Breast epithelium (tissue), 4 donors: ENCODE measurements at regions not wholly inside any gene's neighbourhood (a gene's known extent, or its start where the extent isn't known, plus 50 kb on each side); places are given as distances from the start of the nearest gene placed in this dataset.
"Not testable (repeated sequence)": the region's sequence is repeated elsewhere in the genome, so short reads cannot be mapped to it uniquely, and the experiment has no call there.

Source experiments
- DNase-seq, 2 donors: peaks; one replicate each; pipeline ENCODE4 v3.0.0-alpha.2; 2019; ENCODE audit warnings: low spot score in 2 of 2
- H3K27ac ChIP-seq, 2 donors: fragments of 200-600 bp; sonication (generic) in 1 of 2; one replicate each; pipeline ENCODE4 v1.5.1; 2016 to 2019; ENCODE audit warnings: mild to moderate bottlenecking in 1 of 2
- H3K27me3 ChIP-seq, 2 donors: fragments of 200-600 bp; sonication (generic) in 1 of 2; one replicate each; pipeline versions ENCODE4 v1.5.1 to v1.6.0; 2017 to 2019; ENCODE audit warnings: control low read depth in 1 of 2, mild to moderate bottlenecking in 1 of 2
- H3K36me3 ChIP-seq: fragments of 200-600 bp; one replicate; pipeline ENCODE4 v1.5.1; 2019
- H3K4me1 ChIP-seq, 2 donors: fragments of 200-600 bp; sonication (generic); one replicate each; pipeline ENCODE4 v1.5.1; 2016 to 2019; ENCODE audit warnings: control low read depth in 1 of 2
- H3K4me3 ChIP-seq, 3 donors: fragments of 200-600 bp; sonication (generic); 1 replicate in 2 of 3; 2 replicates in 1 of 3; pipeline ENCODE4 v1.5.1; 2016 to 2019; ENCODE audit warnings: mild to moderate bottlenecking in 3 of 3, moderate library complexity in 2 of 3
- H3K9me3 ChIP-seq, 2 donors: fragments of 200-600 bp; sonication (generic) in 1 of 2; one replicate each; pipeline ENCODE4 v1.5.1; 2016 to 2019; ENCODE audit warnings: control low read depth in 1 of 2
- POLR2A ChIP-seq: fragments of 450-650 bp; IDR thresholded peaks from one replicate; pipeline ENCODE4 v1.6.1; 2016; ENCODE audit warnings: antibody characterized with exemption, mild to moderate bottlenecking, moderate library complexity
- POLR2AphosphoS5 ChIP-seq, 3 donors: sonication (generic); formaldehyde crosslinking; IDR thresholded peaks; one replicate each; pipeline ENCODE4 v1.6.1; 2017; ENCODE audit warnings: antibody characterized with exemption in 3 of 3
- intact Hi-C: fragments of 100-400 bp; cut with DNase I; formaldehyde crosslinking; loops from one replicate; pipeline ENCODE4 v1.15.1; 2023; ENCODE audit warnings: low total_unique reads
- TF ChIP-seq, protein P1 (sequence below), 3 donors: fragments of 450-650 bp; IDR thresholded peaks; one replicate each; pipeline ENCODE4 v1.5.1; 2016 to 2017; ENCODE audit warnings: antibody characterized with exemption in 3 of 3, mild to moderate bottlenecking in 3 of 3, moderate library complexity in 3 of 3

DNA sequence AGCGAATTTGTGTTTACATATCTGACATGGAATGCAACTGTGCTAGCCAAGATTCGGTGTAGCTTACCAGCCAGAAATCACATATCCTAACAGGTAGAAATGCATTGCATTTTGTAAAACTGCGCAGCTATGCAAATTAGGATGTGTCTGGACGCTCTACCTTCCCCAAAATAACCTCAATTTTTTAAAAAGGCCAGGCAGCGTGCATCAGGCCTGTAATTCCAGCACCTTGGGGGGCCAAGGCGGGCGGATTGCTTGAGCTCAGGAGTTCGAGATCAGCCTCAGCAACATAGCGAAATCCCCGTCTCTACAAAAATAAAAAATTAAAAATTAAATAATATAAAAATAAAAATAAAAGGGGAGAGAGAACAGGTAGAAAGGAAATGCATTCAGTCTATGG, 305.0 kb downstream of the TYW1 start:
- intact Hi-C loops: no loop called here
- H3K36me3 ChIP-seq: no peaks in the 10 kb centered on the region
- H3K27me3 ChIP-seq: no peaks in the 10 kb centered on the region
- H3K27ac ChIP-seq: peak overlapping the region; percentile 88 to 96
- H3K4me1 ChIP-seq: no peaks in the 10 kb centered on the region
- H3K9me3 ChIP-seq: no peaks in the 10 kb centered on the region
- H3K4me3 ChIP-seq: peak overlapping the region; percentile 64 to 98 (median 68)
- DNase-seq: no peak
- TF ChIP-seq, protein P1, sequence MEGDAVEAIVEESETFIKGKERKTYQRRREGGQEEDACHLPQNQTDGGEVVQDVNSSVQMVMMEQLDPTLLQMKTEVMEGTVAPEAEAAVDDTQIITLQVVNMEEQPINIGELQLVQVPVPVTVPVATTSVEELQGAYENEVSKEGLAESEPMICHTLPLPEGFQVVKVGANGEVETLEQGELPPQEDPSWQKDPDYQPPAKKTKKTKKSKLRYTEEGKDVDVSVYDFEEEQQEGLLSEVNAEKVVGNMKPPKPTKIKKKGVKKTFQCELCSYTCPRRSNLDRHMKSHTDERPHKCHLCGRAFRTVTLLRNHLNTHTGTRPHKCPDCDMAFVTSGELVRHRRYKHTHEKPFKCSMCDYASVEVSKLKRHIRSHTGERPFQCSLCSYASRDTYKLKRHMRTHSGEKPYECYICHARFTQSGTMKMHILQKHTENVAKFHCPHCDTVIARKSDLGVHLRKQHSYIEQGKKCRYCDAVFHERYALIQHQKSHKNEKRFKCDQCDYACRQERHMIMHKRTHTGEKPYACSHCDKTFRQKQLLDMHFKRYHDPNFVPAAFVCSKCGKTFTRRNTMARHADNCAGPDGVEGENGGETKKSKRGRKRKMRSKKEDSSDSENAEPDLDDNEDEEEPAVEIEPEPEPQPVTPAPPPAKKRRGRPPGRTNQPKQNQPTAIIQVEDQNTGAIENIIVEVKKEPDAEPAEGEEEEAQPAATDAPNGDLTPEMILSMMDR (IDR thresholded peaks at IDR 0.05): no peak
- no peak for TF ChIP-seq POLR2AphosphoS5 (IDR thresholded peaks at IDR 0.05)

DNA sequence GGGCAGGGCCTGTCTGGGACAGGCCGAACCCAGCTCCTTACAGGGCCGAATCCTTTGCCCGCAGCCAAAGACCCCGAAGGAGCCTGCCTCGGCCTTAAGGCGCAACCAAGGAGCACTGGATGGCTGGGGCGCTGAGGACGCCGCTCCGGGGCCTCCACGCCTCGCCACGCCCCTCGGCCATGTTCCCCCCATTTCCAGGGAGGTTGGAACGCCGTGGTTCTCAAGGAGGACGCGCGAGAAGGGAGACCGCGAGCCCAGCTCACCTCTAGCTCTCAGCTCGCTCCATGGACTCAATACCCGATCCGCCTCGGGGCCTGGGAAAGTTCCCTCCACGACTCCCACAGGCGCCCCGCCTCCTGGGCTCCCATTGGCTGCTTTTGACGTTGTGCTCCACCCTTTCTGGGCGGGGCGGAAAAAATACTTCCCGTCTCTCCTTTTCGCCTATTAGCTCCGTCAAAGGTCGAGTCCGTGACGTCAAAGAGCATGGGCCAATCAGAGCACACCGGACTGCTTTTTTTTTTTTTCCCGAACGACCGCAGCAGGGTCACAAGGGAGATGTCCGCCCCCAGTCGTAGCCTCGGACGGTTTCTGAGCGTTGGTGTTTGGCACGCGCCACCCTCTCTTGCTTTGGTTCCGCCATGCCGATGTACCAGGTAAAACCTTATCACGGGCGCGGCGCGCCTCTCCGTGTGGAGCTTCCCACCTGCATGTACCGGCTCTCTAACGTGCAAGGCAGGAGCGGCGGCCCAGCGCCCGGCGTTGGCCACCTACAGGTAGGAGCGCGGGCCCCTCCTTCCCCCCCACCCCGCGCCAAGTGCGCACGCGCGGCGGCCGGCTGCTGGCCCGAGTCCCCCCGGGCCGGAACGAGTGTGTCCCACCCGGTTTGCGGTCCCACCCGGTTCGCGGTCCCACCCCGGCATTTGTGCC, 305.7 kb downstream of the TYW1 start:
- Histone ChIP-seq H3K36me3 (no peaks in the 10 kb centered on the region), H3K9me3 (no peaks in the 10 kb centered on the region), H3K4me1 (no peaks in the 10 kb centered on the region), H3K27ac (peak overlapping the region; percentile 88 to 96), H3K4me3 (peak overlapping the region; percentile 64 to 98 (median 68)), H3K27me3 (no peaks in the 10 kb centered on the region)
- peak; percentile 98 to 99 for DNase-seq
- TF ChIP-seq POLR2A (no peak), POLR2AphosphoS5 (IDR thresholded peaks at IDR 0.05) (peak; percentile 55 to 63 (median 58))
- TF ChIP-seq, protein P1 (IDR thresholded peaks at IDR 0.05): peak; percentile 43 to 61 (median 54)
- intact Hi-C loops: no loop called here

DNA sequence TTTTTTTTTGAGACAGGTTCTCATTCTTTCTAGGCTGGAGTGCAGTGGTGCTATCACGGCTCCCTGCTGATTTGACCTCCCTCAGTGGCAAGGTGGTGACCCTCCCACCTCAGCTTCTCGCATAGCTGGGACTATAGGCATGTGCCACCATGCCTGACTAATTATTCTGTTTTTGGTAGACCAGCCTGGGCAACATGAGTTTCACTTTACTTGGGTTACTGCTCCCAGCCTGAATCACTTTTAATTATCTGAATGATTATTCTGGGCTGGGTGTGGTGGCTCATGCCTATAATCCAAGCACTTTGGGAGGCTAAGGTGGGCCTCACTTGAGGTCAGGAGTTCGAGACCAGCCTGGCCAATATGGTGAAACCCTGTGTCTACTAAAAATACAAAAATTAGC, 308.2 kb downstream of the TYW1 start:
- H3K27me3 ChIP-seq, H3K4me3 ChIP-seq, H3K9me3 ChIP-seq, H3K36me3 ChIP-seq, H3K4me1 ChIP-seq, DNase-seq, intact Hi-C loops, H3K27ac ChIP-seq: not testable (repeated sequence)

DNA sequence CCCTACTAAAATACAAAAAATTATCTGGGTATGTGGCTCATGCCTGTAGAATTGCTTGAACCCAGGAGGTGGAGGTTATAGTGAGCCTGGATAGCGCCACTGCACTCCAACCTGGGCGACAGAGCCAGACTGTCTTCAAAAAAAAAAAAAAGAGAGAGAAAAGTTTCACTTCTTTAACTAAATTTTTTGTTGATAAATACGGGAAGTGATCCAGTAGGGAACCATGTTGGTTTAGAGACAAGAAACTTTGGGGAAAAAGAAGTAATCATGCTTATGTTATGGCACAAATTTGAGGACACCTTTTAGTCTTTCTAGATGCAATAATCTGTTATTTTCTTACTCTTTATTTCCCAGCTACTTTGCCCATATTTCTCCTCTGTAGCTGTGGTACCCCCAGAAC, 309.7 kb downstream of the TYW1 start:
- no peak for DNase-seq
- H3K9me3 ChIP-seq: no peaks in the 10 kb centered on the region
- H3K4me3 ChIP-seq: no peak overlapping the region
- H3K36me3 ChIP-seq: no peaks in the 10 kb centered on the region
- H3K4me1 ChIP-seq: no peaks in the 10 kb centered on the region
- H3K27ac ChIP-seq: no peak overlapping the region
- no peaks in the 10 kb centered on the region for H3K27me3 ChIP-seq
- TF ChIP-seq, protein P1 (IDR thresholded peaks at IDR 0.05): no peak
- no peak for TF ChIP-seq POLR2A
- no peak for TF ChIP-seq POLR2AphosphoS5 (IDR thresholded peaks at IDR 0.05)
- intact Hi-C loops: no loop called here

DNA sequence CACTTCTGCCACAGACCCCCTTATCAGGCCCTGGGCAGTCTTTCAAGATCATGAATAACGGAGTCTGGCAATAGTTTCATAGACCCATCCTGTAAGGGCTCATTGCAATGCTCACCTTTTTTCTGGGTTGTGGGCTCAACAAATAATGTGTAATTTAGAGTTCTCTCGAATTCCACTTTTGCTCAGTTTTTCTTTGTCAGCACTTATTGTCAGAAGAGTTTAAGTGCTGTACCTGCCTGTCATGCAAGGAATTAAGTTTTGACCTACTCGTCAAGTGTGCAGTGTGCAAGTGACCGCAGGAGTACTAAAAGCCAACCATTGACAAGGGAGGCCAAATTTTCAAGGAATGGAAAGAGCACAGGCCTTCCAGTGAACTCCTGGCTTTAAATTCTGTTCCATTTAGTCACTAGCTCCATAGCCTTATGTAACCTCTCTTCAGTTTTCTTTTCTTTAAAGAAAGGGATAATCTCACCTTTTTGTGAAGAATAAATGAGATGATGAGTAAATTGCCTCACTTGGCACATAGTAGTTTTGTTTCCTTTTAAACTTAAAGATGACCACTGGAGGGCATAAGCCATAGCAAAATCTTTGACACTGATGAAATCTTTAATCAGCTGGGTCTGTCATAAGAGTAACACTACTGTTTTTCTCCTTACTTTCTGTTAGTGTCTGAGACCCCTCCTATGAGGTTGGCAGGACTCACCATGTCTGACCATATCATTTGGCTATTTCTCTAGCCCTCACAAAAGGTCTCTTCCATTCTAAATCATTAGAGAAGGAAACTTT, 313.3 kb downstream of the TYW1 start:
- intact Hi-C loops: no loop called here
- Histone ChIP-seq H3K36me3 (no peaks in the 10 kb centered on the region), H3K27me3 (no peaks in the 10 kb centered on the region), H3K9me3 (no peaks in the 10 kb centered on the region), H3K27ac (no peak overlapping the region), H3K4me1 (no peaks in the 10 kb centered on the region), H3K4me3 (no peak overlapping the region)
- TF ChIP-seq POLR2AphosphoS5 (IDR thresholded peaks at IDR 0.05): no peak
- TF ChIP-seq, protein P1 (IDR thresholded peaks at IDR 0.05): no peak
- no peak for TF ChIP-seq POLR2A
- DNase-seq: no peak
